GM19328 (cell line): ENCODE measurements at regions not wholly inside any gene's neighbourhood (a gene's known extent, or its start where the extent isn't known, plus 50 kb on each side); places are given as distances from the start of the nearest gene placed in this dataset.
A peak's percentile ranks its signal among the peaks of the same experiment; 100 is the strongest.

Source experiments
- ATAC-seq: cut with Tn5 transposase; IDR thresholded peaks from one replicate; pipeline ENCODE4 v1.9.1; 2021; ENCODE audit warnings: mild to moderate bottlenecking, moderate library complexity; ENCODE audit not compliant: unreplicated experiment

- no peak for ATAC-seq
These were observed 406.7 kb downstream of the GPATCH2 start for GRCh38 chr1:217224201-217224600.

GRCh38 chr1:217214551-217214950, 416.3 kb downstream of the GPATCH2 start:
- ATAC-seq, result no peak

- peak; percentile 72 for ATAC-seq
These were observed 419.4 kb downstream of the GPATCH2 start for GRCh38 chr1:217211486-217211885.

- no peak for ATAC-seq
These were observed 425.3 kb downstream of the GPATCH2 start for GRCh38 chr1:217205578-217205977.

GRCh38 chr1:217196616-217197015, 434.3 kb downstream of the GPATCH2 start:
- ATAC-seq, result no peak

GRCh38 chr1:217193151-217193550, 437.7 kb downstream of the GPATCH2 start:
- ATAC-seq, result no peak

GRCh38 chr1:217191441-217191840, 439.4 kb downstream of the GPATCH2 start:
- no peak for ATAC-seq

GRCh38 chr1:217190359-217190758, 440.5 kb downstream of the GPATCH2 start:
- ATAC-seq, result no peak

- ATAC-seq, result no peak
These were observed 441.5 kb downstream of the GPATCH2 start for GRCh38 chr1:217189362-217189761.

GRCh38 chr1:217188280-217189237, 442.3 kb downstream of the GPATCH2 start:
- no peak for ATAC-seq

- ATAC-seq, result no peak
These were observed 444.2 kb downstream of the GPATCH2 start for GRCh38 chr1:217186664-217187063.

- no peak for ATAC-seq
These were observed 446.0 kb downstream of the GPATCH2 start for GRCh38 chr1:217184854-217185253.

- no peak for ATAC-seq
These were observed 447.9 kb downstream of the GPATCH2 start for GRCh38 chr1:217182992-217183391.

- no peak for ATAC-seq
These were observed 449.1 kb downstream of the GPATCH2 start for GRCh38 chr1:217181756-217182155.

- ATAC-seq, result no peak
These were observed 449.6 kb downstream of the GPATCH2 start for GRCh38 chr1:217181176-217181746.

- ATAC-seq, result no peak
These were observed 450.4 kb downstream of the GPATCH2 start for GRCh38 chr1:217180443-217180842.

- no peak for ATAC-seq
These were observed 441.2 kb upstream of the ESRRG start for GRCh38 chr1:217164403-217164802.

- ATAC-seq, result no peak
These were observed 430.1 kb upstream of the ESRRG start for GRCh38 chr1:217153361-217153760.

GRCh38 chr1:217150366-217150765, 427.1 kb upstream of the ESRRG start:
- ATAC-seq, result no peak

- ATAC-seq, result no peak
These were observed 426.6 kb upstream of the ESRRG start for GRCh38 chr1:217149791-217150190.

GRCh38 chr1:217141711-217142110, 418.5 kb upstream of the ESRRG start:
- no peak for ATAC-seq
